Esophagus squamous epithelium (tissue), 4 donors: ENCODE measurements at regions not wholly inside any gene's neighbourhood (a gene's known extent, or its start where the extent isn't known, plus 50 kb on each side); places are given as distances from the start of the nearest gene placed in this dataset.
"Not testable (repeated sequence)": the region's sequence is repeated elsewhere in the genome, so short reads cannot be mapped to it uniquely, and the experiment has no call there.

Source experiments
- POLR2A ChIP-seq, 4 donors: fragments of 450-650 bp; IDR thresholded peaks; one replicate each; pipeline ENCODE4 v1.6.1; 2017; ENCODE audit warnings: antibody characterized with exemption in 4 of 4, mild to moderate bottlenecking in 4 of 4, moderate library complexity in 3 of 4
- TF ChIP-seq, protein P1 (sequence below), 6 experiments: fragments of 450-650 bp in 4 of 6; fragments of 200-600 bp in 2 of 6; sonication (generic) in 2 of 6; IDR thresholded peaks; one replicate each; pipeline ENCODE4 v1.5.1; 2016 to 2019; ENCODE audit warnings: antibody characterized with exemption in 6 of 6, mild to moderate bottlenecking in 4 of 6, moderate library complexity in 4 of 6

DNA sequence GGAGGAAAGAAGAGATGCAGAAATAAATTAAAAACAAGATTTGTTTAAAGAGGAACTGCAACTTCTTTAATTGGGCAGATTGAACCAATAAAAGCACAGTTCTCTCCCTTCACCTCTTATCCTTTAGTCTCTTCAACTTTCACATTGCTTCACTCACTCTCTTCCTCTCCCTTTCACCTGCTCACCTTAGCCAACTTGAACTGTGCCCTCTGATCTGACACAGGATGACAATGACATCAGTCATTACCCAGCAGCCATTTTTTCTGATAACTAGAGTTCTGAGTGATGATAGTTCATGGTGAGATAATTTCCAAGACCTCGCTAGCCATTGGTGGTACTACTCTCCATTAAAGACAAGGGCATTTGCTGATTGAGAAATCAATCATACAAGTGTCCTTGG, 134.9 kb upstream of the NBPF26 start:
- TF ChIP-seq, protein P1, sequence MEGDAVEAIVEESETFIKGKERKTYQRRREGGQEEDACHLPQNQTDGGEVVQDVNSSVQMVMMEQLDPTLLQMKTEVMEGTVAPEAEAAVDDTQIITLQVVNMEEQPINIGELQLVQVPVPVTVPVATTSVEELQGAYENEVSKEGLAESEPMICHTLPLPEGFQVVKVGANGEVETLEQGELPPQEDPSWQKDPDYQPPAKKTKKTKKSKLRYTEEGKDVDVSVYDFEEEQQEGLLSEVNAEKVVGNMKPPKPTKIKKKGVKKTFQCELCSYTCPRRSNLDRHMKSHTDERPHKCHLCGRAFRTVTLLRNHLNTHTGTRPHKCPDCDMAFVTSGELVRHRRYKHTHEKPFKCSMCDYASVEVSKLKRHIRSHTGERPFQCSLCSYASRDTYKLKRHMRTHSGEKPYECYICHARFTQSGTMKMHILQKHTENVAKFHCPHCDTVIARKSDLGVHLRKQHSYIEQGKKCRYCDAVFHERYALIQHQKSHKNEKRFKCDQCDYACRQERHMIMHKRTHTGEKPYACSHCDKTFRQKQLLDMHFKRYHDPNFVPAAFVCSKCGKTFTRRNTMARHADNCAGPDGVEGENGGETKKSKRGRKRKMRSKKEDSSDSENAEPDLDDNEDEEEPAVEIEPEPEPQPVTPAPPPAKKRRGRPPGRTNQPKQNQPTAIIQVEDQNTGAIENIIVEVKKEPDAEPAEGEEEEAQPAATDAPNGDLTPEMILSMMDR (IDR thresholded peaks at IDR 0.05), result not testable (repeated sequence)
- not testable (repeated sequence) for TF ChIP-seq POLR2A (IDR thresholded peaks at IDR 0.05)
